HG02973 (cell line): ENCODE measurements at regions not wholly inside any gene's neighbourhood (a gene's known extent, or its start where the extent isn't known, plus 50 kb on each side); places are given as distances from the start of the nearest gene placed in this dataset.

Source experiments
- ATAC-seq: cut with Tn5 transposase; IDR thresholded peaks from one replicate; pipeline ENCODE4 v1.9.1; 2021; ENCODE audit warnings: moderate library complexity; ENCODE audit not compliant: unreplicated experiment

GRCh38 chr4:11194431-11194830 lies 234.3 kb downstream of the HS3ST1 start:
- no peak for ATAC-seq

GRCh38 chr4:11189756-11190155 lies 238.9 kb downstream of the HS3ST1 start:
- ATAC-seq = no peak

GRCh38 chr4:11183356-11183740 lies 245.3 kb downstream of the HS3ST1 start:
- no peak for ATAC-seq

- ATAC-seq = no peak
Observed at GRCh38 chr4:11182586-11183355, 245.9 kb downstream of the HS3ST1 start.

- no peak for ATAC-seq
Observed at GRCh38 chr4:11182031-11182430, 246.7 kb downstream of the HS3ST1 start.

GRCh38 chr4:11179796-11180195 lies 248.9 kb downstream of the HS3ST1 start:
- no peak for ATAC-seq

- no peak for ATAC-seq
Observed at GRCh38 chr4:11178433-11178832, 250.3 kb downstream of the HS3ST1 start.

- no peak for ATAC-seq
Observed at GRCh38 chr4:11175374-11175773, 253.3 kb downstream of the HS3ST1 start.

- no peak for ATAC-seq
Observed at GRCh38 chr4:11166606-11167005, 262.1 kb downstream of the HS3ST1 start.

- ATAC-seq = no peak
Observed at GRCh38 chr4:11166034-11166433, 262.7 kb downstream of the HS3ST1 start.

GRCh38 chr4:11165052-11165451 lies 263.6 kb downstream of the HS3ST1 start:
- ATAC-seq = no peak

- ATAC-seq = no peak
Observed at GRCh38 chr4:11160288-11160687, 268.4 kb downstream of the HS3ST1 start.

- no peak for ATAC-seq
Observed at GRCh38 chr4:11158971-11159370, 269.7 kb downstream of the HS3ST1 start.

- no peak for ATAC-seq
Observed at GRCh38 chr4:11155208-11155867, 273.4 kb downstream of the HS3ST1 start.

GRCh38 chr4:11153171-11153750 lies 275.4 kb downstream of the HS3ST1 start:
- no peak for ATAC-seq

- no peak for ATAC-seq
Observed at GRCh38 chr4:11152684-11153083, 276.0 kb downstream of the HS3ST1 start.

- no peak for ATAC-seq
Observed at GRCh38 chr4:11151500-11151899, 277.2 kb downstream of the HS3ST1 start.

- ATAC-seq = no peak
Observed at GRCh38 chr4:11149612-11150259, 279.0 kb downstream of the HS3ST1 start.

GRCh38 chr4:11139871-11140270 lies 288.8 kb downstream of the HS3ST1 start:
- ATAC-seq = no peak

GRCh38 chr4:11138964-11139363 lies 289.7 kb downstream of the HS3ST1 start:
- ATAC-seq = peak; percentile 59

- no peak for ATAC-seq
Observed at GRCh38 chr4:11134705-11135104, 294.0 kb downstream of the HS3ST1 start.

GRCh38 chr4:11133868-11134267 lies 294.8 kb downstream of the HS3ST1 start:
- no peak for ATAC-seq
